ENCODE measurements at regions not wholly inside any gene's neighbourhood (a gene's known extent, or its start where the extent isn't known, plus 50 kb on each side); places are given as distances from the start of the nearest gene placed in this dataset.

DNA sequence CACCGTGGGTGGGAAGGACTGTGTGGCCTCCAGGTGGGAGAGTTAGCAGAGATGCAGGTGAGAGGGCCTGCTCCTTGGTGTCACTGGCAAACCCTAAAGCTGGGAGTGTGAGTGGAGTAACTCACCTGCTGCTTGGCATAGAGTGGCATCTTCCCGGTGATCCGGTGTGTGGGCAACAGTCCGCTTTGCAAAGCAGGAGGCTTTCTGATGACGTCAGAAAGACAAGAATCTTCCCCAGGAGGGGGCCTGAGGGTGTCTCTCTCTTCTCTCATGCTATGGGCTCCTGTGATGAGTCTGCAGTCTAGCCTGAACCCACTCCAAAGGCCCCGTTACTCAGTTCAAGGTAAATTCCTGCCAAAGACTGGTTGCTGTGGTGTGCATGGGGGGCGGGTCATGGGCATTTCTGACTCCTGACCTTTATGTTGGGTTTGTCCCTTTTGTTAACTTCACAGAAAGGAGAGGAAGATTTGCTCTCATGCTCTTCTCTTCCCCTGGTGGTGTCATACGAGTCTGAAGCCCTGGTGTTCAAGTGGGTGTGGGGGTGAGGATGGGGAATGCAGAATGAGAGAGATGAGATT lies 187.9 kb downstream of the GATA3 start:
- no peak overlapping the region for H3K27ac ChIP-seq (ENCODE audit: low read depth, low read length)
- no peak overlapping the region for H3K9ac ChIP-seq (ENCODE audit: low read length)
- H3K9me2 ChIP-seq (ENCODE audit: insufficient read depth), result no peaks in the 10 kb centered on the region
- no peaks in the 10 kb centered on the region for H3K79me2 ChIP-seq (ENCODE audit: insufficient read depth, low read length)
- no peaks in the 10 kb centered on the region for H3K36me3 ChIP-seq (ENCODE audit: control insufficient read depth in 1 of 2, insufficient read depth in 2 of 2, low read length in 2 of 2)
- 0 out of 2 replicates have a peak, but pooled peaks cover 8% of the 10 kb centered on the region for H3K27me3 ChIP-seq (ENCODE audit: insufficient read depth, low read length)
- CTCF ChIA-PET, result no interaction called here
- RAD21 ChIA-PET (ENCODE audit: low non-redundant PET in 1 of 2, low total read pairs in 2 of 2, uncharacterized antibody in 2 of 2, unreplicated experiment in 2 of 2), result no interaction called here
- no peaks in the 10 kb centered on the region for H3K4me1 ChIP-seq (ENCODE audit: control insufficient read depth in 1 of 2, insufficient read depth in 2 of 2, low read length in 2 of 2)
- no peak overlapping the region for H3K4me3 ChIP-seq (replicated peaks in 1 of 2; ENCODE audit: low read depth in 1 of 2, low read length in 2 of 2)
- intact Hi-C loops (cut with micrococcal nuclease), result no loop called here
- no peaks in the 10 kb centered on the region for H4K20me1 ChIP-seq (ENCODE audit: insufficient read depth)
- no peaks in the 10 kb centered on the region for H3K9me3 ChIP-seq (ENCODE audit: control insufficient read depth in 1 of 2, insufficient read depth in 1 of 2, low read depth in 1 of 2, low read length in 2 of 2)
- TF ChIP-seq FOSL1 (IDR thresholded peaks at IDR 0.05; ENCODE audit: low read depth) (no peak), TCF7L2 (IDR thresholded peaks at IDR 0.05; ENCODE audit: borderline replicate concordance, extremely low read depth, insufficient read depth, insufficient read length) (no peak), POLR2A (IDR thresholded peaks at IDR 0.05; ENCODE audit: borderline replicate concordance, extremely low read depth, insufficient read depth, insufficient read length) (no peak), YY1 (IDR thresholded peaks at IDR 0.05; ENCODE audit: extremely low read depth, insufficient replicate concordance, low read depth, low read length) (no peak), POLR2AphosphoS5 (IDR thresholded peaks at IDR 0.05; ENCODE audit: low read depth, low read length) (no peak), EZH2 (IDR thresholded peaks at IDR 0.05) (no peak), SRF (IDR thresholded peaks at IDR 0.05; ENCODE audit: low read depth) (no peak), SIN3A (IDR thresholded peaks at IDR 0.05; ENCODE audit: low read depth) (no peak), CEBPB (IDR thresholded peaks at IDR 0.05; ENCODE audit: low read depth) (no peak), EZH2phosphoT487 (IDR thresholded peaks at IDR 0.05; ENCODE audit: borderline replicate concordance) (no peak), ZFX (IDR thresholded peaks at IDR 0.05) (no peak), JUND (IDR thresholded peaks at IDR 0.05) (no peak)
- TF ChIP-seq, protein P1, sequence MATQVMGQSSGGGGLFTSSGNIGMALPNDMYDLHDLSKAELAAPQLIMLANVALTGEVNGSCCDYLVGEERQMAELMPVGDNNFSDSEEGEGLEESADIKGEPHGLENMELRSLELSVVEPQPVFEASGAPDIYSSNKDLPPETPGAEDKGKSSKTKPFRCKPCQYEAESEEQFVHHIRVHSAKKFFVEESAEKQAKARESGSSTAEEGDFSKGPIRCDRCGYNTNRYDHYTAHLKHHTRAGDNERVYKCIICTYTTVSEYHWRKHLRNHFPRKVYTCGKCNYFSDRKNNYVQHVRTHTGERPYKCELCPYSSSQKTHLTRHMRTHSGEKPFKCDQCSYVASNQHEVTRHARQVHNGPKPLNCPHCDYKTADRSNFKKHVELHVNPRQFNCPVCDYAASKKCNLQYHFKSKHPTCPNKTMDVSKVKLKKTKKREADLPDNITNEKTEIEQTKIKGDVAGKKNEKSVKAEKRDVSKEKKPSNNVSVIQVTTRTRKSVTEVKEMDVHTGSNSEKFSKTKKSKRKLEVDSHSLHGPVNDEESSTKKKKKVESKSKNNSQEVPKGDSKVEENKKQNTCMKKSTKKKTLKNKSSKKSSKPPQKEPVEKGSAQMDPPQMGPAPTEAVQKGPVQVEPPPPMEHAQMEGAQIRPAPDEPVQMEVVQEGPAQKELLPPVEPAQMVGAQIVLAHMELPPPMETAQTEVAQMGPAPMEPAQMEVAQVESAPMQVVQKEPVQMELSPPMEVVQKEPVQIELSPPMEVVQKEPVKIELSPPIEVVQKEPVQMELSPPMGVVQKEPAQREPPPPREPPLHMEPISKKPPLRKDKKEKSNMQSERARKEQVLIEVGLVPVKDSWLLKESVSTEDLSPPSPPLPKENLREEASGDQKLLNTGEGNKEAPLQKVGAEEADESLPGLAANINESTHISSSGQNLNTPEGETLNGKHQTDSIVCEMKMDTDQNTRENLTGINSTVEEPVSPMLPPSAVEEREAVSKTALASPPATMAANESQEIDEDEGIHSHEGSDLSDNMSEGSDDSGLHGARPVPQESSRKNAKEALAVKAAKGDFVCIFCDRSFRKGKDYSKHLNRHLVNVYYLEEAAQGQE (IDR thresholded peaks at IDR 0.05; ENCODE audit: low read depth), result no peak
- POLR2A ChIA-PET, result no interaction called here
- ATAC-seq, result no peak
- no peak overlapping the region for H2AFZ ChIP-seq (ENCODE audit: low read depth, low read length, poor library complexity, severe bottlenecking)
- BruUV-seq (replicated peaks), result no TSS peak
- DNase-seq (ENCODE audit: low read depth, low spot score), result no peak
- H3K4me2 ChIP-seq (ENCODE audit: low read length), result no peak overlapping the region

Measured in HCT116 (cell line).